Astrocyte (in vitro differentiated cells and primary cell): ENCODE measurements at regions not wholly inside any gene's neighbourhood (a gene's known extent, or its start where the extent isn't known, plus 50 kb on each side); places are given as distances from the start of the nearest gene placed in this dataset.

Experiments
- EZH2 ChIP-seq: IDR thresholded peaks from 2 replicates; pipeline ENCODE4 v1.6.1; 2012; ENCODE audit warnings: mild to moderate bottlenecking, low read length, inconsistent platforms; ENCODE audit not compliant: insufficient read depth
- TF ChIP-seq, protein P1 (sequence below): IDR thresholded peaks from 2 replicates; pipeline ENCODE4 v1.5.1; 2011; ENCODE audit warnings: low read depth, mild to moderate bottlenecking, inconsistent platforms, low read length, moderate library complexity; ENCODE audit not compliant: insufficient read depth

- TF ChIP-seq, protein P1, sequence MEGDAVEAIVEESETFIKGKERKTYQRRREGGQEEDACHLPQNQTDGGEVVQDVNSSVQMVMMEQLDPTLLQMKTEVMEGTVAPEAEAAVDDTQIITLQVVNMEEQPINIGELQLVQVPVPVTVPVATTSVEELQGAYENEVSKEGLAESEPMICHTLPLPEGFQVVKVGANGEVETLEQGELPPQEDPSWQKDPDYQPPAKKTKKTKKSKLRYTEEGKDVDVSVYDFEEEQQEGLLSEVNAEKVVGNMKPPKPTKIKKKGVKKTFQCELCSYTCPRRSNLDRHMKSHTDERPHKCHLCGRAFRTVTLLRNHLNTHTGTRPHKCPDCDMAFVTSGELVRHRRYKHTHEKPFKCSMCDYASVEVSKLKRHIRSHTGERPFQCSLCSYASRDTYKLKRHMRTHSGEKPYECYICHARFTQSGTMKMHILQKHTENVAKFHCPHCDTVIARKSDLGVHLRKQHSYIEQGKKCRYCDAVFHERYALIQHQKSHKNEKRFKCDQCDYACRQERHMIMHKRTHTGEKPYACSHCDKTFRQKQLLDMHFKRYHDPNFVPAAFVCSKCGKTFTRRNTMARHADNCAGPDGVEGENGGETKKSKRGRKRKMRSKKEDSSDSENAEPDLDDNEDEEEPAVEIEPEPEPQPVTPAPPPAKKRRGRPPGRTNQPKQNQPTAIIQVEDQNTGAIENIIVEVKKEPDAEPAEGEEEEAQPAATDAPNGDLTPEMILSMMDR: no peak
- no peak for TF ChIP-seq EZH2
Measured at GRCh38 chr10:33022691-33023090, 64.7 kb upstream of the ITGB1 start.
